ENCODE measurements at regions not wholly inside any gene's neighbourhood (a gene's known extent, or its start where the extent isn't known, plus 50 kb on each side); places are given as distances from the start of the nearest gene placed in this dataset.

- Histone ChIP-seq H3K36me3 (ENCODE audit: low read depth) (no peaks in the 10 kb centered on the region), H3K27me3 (ENCODE audit: insufficient read depth, poor library complexity, severe bottlenecking) (peaks cover 16% of the 10 kb centered on the region), H3K4me3 (ENCODE audit: severe bottlenecking) (no peak overlapping the region), H3K27ac (ENCODE audit: poor library complexity, severe bottlenecking) (no peak overlapping the region), H3K9me3 (ENCODE audit: severe bottlenecking) (no peaks in the 10 kb centered on the region), H3K4me1 (ENCODE audit: insufficient read depth, poor library complexity, severe bottlenecking) (no peaks in the 10 kb centered on the region)
- DNase-seq (ENCODE audit: low spot score) = no peak
- no peak for ATAC-seq (ENCODE audit: low read depth)
- TF ChIP-seq CTCF (IDR thresholded peaks at IDR 0.05; ENCODE audit: poor library complexity, severe bottlenecking) = no peak
Observed at GRCh38 chr22:49481659-49482399, 345.8 kb downstream of the BRD1 start.

DNA sequence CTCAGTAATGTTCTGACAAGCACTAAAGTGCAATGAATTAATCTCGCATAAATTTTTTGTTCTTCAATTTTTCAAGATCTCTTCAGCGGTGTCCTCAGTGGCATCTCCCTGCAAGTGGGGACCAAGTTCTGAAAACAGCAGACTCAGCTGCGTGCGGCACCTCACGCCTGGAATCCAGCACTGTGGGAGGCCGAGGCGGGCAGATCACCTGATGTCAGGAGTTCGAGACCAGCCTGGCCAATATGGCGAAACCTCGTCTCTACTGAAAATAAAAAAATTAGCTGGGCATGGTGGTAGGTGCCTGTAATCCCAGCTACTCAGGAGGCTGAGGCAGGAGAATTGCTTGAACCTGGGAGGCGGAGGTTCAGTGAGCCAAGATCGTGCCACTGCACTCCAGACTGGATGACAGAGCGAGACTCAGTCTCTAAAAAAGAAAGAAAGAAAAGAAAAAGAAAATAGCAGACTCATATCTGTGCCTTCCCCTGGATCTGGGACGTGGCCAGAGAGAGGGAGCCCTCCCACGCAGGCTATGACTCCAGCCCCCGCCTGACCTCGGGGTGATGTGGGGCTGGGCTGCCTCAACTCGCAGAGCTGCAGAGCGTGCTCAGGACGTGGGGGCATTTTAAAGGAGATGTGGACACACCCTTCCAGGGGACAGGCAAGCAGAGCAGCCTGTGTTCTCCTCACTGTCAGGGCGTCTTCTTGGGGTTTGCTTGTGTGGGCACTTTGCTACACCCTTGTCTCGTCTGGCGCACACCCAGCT lies 346.6 kb downstream of the BRD1 start:
- no peaks in the 10 kb centered on the region for H3K36me3 ChIP-seq (ENCODE audit: low read depth)
- H3K9me3 ChIP-seq (ENCODE audit: severe bottlenecking) = no peaks in the 10 kb centered on the region
- DNase-seq (ENCODE audit: low spot score) = no peak
- H3K4me3 ChIP-seq (ENCODE audit: severe bottlenecking) = no peak overlapping the region
- H3K27ac ChIP-seq (ENCODE audit: poor library complexity, severe bottlenecking) = no peak overlapping the region
- H3K4me1 ChIP-seq (ENCODE audit: insufficient read depth, poor library complexity, severe bottlenecking) = no peaks in the 10 kb centered on the region
- no peak for ATAC-seq (ENCODE audit: low read depth)
- no peak for TF ChIP-seq CTCF (IDR thresholded peaks at IDR 0.05; ENCODE audit: poor library complexity, severe bottlenecking)
- H3K27me3 ChIP-seq (ENCODE audit: insufficient read depth, poor library complexity, severe bottlenecking) = peaks cover 16% of the 10 kb centered on the region

- H3K4me3 ChIP-seq (ENCODE audit: severe bottlenecking) = no peak overlapping the region
- peaks cover 16% of the 10 kb centered on the region for H3K27me3 ChIP-seq (ENCODE audit: insufficient read depth, poor library complexity, severe bottlenecking)
- ATAC-seq (ENCODE audit: low read depth) (no peak), DNase-seq (ENCODE audit: low spot score) (no peak)
- no peaks in the 10 kb centered on the region for H3K4me1 ChIP-seq (ENCODE audit: insufficient read depth, poor library complexity, severe bottlenecking)
- no peaks in the 10 kb centered on the region for H3K9me3 ChIP-seq (ENCODE audit: severe bottlenecking)
- TF ChIP-seq CTCF (IDR thresholded peaks at IDR 0.05; ENCODE audit: poor library complexity, severe bottlenecking) = no peak
- H3K27ac ChIP-seq (ENCODE audit: poor library complexity, severe bottlenecking) = no peak overlapping the region
- H3K36me3 ChIP-seq (ENCODE audit: low read depth) = no peaks in the 10 kb centered on the region
Observed at GRCh38 chr22:49480331-49480730, 347.3 kb downstream of the BRD1 start.

- peaks cover 21% of the 10 kb centered on the region for H3K27me3 ChIP-seq (ENCODE audit: insufficient read depth, poor library complexity, severe bottlenecking)
- H3K27ac ChIP-seq (ENCODE audit: poor library complexity, severe bottlenecking) = no peak overlapping the region
- no peak overlapping the region for H3K4me3 ChIP-seq (ENCODE audit: severe bottlenecking)
- H3K36me3 ChIP-seq (ENCODE audit: low read depth) = no peaks in the 10 kb centered on the region
- H3K4me1 ChIP-seq (ENCODE audit: insufficient read depth, poor library complexity, severe bottlenecking) = no peaks in the 10 kb centered on the region
- DNase-seq (ENCODE audit: low spot score) (no peak), ATAC-seq (ENCODE audit: low read depth) (no peak)
- H3K9me3 ChIP-seq (ENCODE audit: severe bottlenecking) = no peaks in the 10 kb centered on the region
- TF ChIP-seq CTCF (IDR thresholded peaks at IDR 0.05; ENCODE audit: poor library complexity, severe bottlenecking) = no peak
Observed at GRCh38 chr22:49479566-49479965, 348.1 kb downstream of the BRD1 start.
